ENCODE measurements at regions not wholly inside any gene's neighbourhood (a gene's known extent, or its start where the extent isn't known, plus 50 kb on each side); places are given as distances from the start of the nearest gene placed in this dataset.

GRCh38 chr2:164073101-164074074, 337.6 kb upstream of the FIGN start:
- WGBS, 2 experiments (ENCODE audit: low coverage in 1 of 2, low lambda C conversion rate in 2 of 2, missing lambda C conversion rate in 2 of 2) = 7 to 8% methylated on average over 12 of the region's 12 CpGs
- Histone ChIP-seq H3F3A (ENCODE audit: insufficient read depth) (no peaks in the 10 kb centered on the region), H3K79me2 (ENCODE audit: insufficient read depth) (no peaks in the 10 kb centered on the region), H3K27ac (no peak overlapping the region), H3K4me1 (ENCODE audit: insufficient read depth) (no peaks in the 10 kb centered on the region), H3K27me3 (replicated peaks; ENCODE audit: insufficient read depth) (no peaks in the 10 kb centered on the region), H3K4me3 (no peak overlapping the region), H3K4me2 (ENCODE audit: unreplicated experiment) (no peak overlapping the region), H3K9ac (no peak overlapping the region), H3K36me3 (ENCODE audit: low read depth) (no peaks in the 10 kb centered on the region), H2AFZ (no peak overlapping the region), H3K9me3 (ENCODE audit: low read depth) (no peaks in the 10 kb centered on the region), H4K20me1 (ENCODE audit: insufficient read depth) (no peaks in the 10 kb centered on the region), H3K9me2 (ENCODE audit: insufficient read depth) (no peaks in the 10 kb centered on the region)
- TF ChIP-seq EZH2phosphoT487 (IDR thresholded peaks at IDR 0.05; ENCODE audit: insufficient read depth, low read depth) = no peak
- no peak for TF ChIP-seq EZH2 (IDR thresholded peaks at IDR 0.05; ENCODE audit: insufficient read depth, poor library complexity, severe bottlenecking)
- DNase-seq = peak; percentile 17
- in situ Hi-C loops (cut with MboI) = loop anchor here (25.0 kb wide), 2 partner anchors 736 to 886 kb away; no protein-coding TSS in a partner anchor

- WGBS, 2 experiments (ENCODE audit: low coverage in 1 of 2, low lambda C conversion rate in 2 of 2, missing lambda C conversion rate in 2 of 2) = 8 to 20% methylated on average over 1 of the region's 1 CpG
- no peaks in the 10 kb centered on the region for H3K36me3 ChIP-seq (ENCODE audit: low read depth)
- H3K9ac ChIP-seq = no peak overlapping the region
- in situ Hi-C loops (cut with MboI) = loop anchor here (25.0 kb wide), 2 partner anchors 732 to 882 kb away; no protein-coding TSS in a partner anchor
- no peak overlapping the region for H3K4me2 ChIP-seq (ENCODE audit: unreplicated experiment)
- H3K9me2 ChIP-seq (ENCODE audit: insufficient read depth) = no peaks in the 10 kb centered on the region
- no peaks in the 10 kb centered on the region for H3K9me3 ChIP-seq (ENCODE audit: low read depth)
- DNase-seq = no peak
- H3K27ac ChIP-seq = no peak overlapping the region
- H3F3A ChIP-seq (ENCODE audit: insufficient read depth) = no peaks in the 10 kb centered on the region
- H3K27me3 ChIP-seq (replicated peaks; ENCODE audit: insufficient read depth) = no peaks in the 10 kb centered on the region
- no peak overlapping the region for H2AFZ ChIP-seq
- H3K79me2 ChIP-seq (ENCODE audit: insufficient read depth) = no peaks in the 10 kb centered on the region
- no peak overlapping the region for H3K4me3 ChIP-seq
- no peaks in the 10 kb centered on the region for H3K4me1 ChIP-seq (ENCODE audit: insufficient read depth)
- TF ChIP-seq EZH2phosphoT487 (IDR thresholded peaks at IDR 0.05; ENCODE audit: insufficient read depth, low read depth) (no peak), EZH2 (IDR thresholded peaks at IDR 0.05; ENCODE audit: insufficient read depth, poor library complexity, severe bottlenecking) (no peak)
- H4K20me1 ChIP-seq (ENCODE audit: insufficient read depth) = no peaks in the 10 kb centered on the region
These were observed 333.7 kb upstream of the FIGN start for GRCh38 chr2:164069540-164069939.

- Histone ChIP-seq H3F3A (ENCODE audit: insufficient read depth) (no peaks in the 10 kb centered on the region), H3K4me1 (ENCODE audit: insufficient read depth) (no peaks in the 10 kb centered on the region), H3K9me3 (ENCODE audit: low read depth) (no peaks in the 10 kb centered on the region), H3K9ac (no peak overlapping the region), H3K4me2 (ENCODE audit: unreplicated experiment) (no peak overlapping the region), H3K9me2 (ENCODE audit: insufficient read depth) (no peaks in the 10 kb centered on the region), H3K27ac (no peak overlapping the region), H3K27me3 (replicated peaks; ENCODE audit: insufficient read depth) (no peaks in the 10 kb centered on the region), H4K20me1 (ENCODE audit: insufficient read depth) (no peaks in the 10 kb centered on the region), H3K79me2 (ENCODE audit: insufficient read depth) (no peaks in the 10 kb centered on the region), H3K4me3 (no peak overlapping the region), H3K36me3 (ENCODE audit: low read depth) (no peaks in the 10 kb centered on the region), H2AFZ (no peak overlapping the region)
- DNase-seq = peak; percentile 4
- in situ Hi-C loops (cut with MboI) = loop anchor here (25.0 kb wide), 2 partner anchors 731 to 881 kb away; no protein-coding TSS in a partner anchor
- TF ChIP-seq EZH2phosphoT487 (IDR thresholded peaks at IDR 0.05; ENCODE audit: insufficient read depth, low read depth) (no peak), EZH2 (IDR thresholded peaks at IDR 0.05; ENCODE audit: insufficient read depth, poor library complexity, severe bottlenecking) (no peak)
These were observed 332.3 kb upstream of the FIGN start for GRCh38 chr2:164068063-164068462.

GRCh38 chr2:164066095-164066494, 330.3 kb upstream of the FIGN start:
- no peaks in the 10 kb centered on the region for H3F3A ChIP-seq (ENCODE audit: insufficient read depth)
- no peaks in the 10 kb centered on the region for H3K4me1 ChIP-seq (ENCODE audit: insufficient read depth)
- no peak for DNase-seq
- H3K9me3 ChIP-seq (ENCODE audit: low read depth) = no peaks in the 10 kb centered on the region
- H2AFZ ChIP-seq = no peak overlapping the region
- H3K79me2 ChIP-seq (ENCODE audit: insufficient read depth) = no peaks in the 10 kb centered on the region
- in situ Hi-C loops (cut with MboI) = loop anchor here (25.0 kb wide), 2 partner anchors 729 to 879 kb away; no protein-coding TSS in a partner anchor
- 89 to 90% methylated on average over 1 of the region's 1 CpG for WGBS, 2 experiments (ENCODE audit: low coverage in 1 of 2, low lambda C conversion rate in 2 of 2, missing lambda C conversion rate in 2 of 2)
- TF ChIP-seq EZH2 (IDR thresholded peaks at IDR 0.05; ENCODE audit: insufficient read depth, poor library complexity, severe bottlenecking) = no peak
- TF ChIP-seq EZH2phosphoT487 (IDR thresholded peaks at IDR 0.05; ENCODE audit: insufficient read depth, low read depth) = no peak
- H3K27ac ChIP-seq = no peak overlapping the region
- no peaks in the 10 kb centered on the region for H3K9me2 ChIP-seq (ENCODE audit: insufficient read depth)
- no peaks in the 10 kb centered on the region for H3K27me3 ChIP-seq (replicated peaks; ENCODE audit: insufficient read depth)
- H4K20me1 ChIP-seq (ENCODE audit: insufficient read depth) = no peaks in the 10 kb centered on the region
- no peak overlapping the region for H3K9ac ChIP-seq
- H3K4me2 ChIP-seq (ENCODE audit: unreplicated experiment) = no peak overlapping the region
- H3K4me3 ChIP-seq = no peak overlapping the region
- H3K36me3 ChIP-seq (ENCODE audit: low read depth) = no peaks in the 10 kb centered on the region
